Activated CD4-positive, alpha-beta T cell treated with anti-CD3 and anti-CD28 coated beads for 48 hours (primary cell): ENCODE measurements at regions not wholly inside any gene's neighbourhood (a gene's known extent, or its start where the extent isn't known, plus 50 kb on each side); places are given as distances from the start of the nearest gene placed in this dataset.
"Not testable (repeated sequence)": the region's sequence is repeated elsewhere in the genome, so short reads cannot be mapped to it uniquely, and the experiment has no call there.

Experiments used
- DNase-seq: peaks from one replicate; pipeline ENCODE4 v3.0.0-alpha.2; 2020

DNA sequence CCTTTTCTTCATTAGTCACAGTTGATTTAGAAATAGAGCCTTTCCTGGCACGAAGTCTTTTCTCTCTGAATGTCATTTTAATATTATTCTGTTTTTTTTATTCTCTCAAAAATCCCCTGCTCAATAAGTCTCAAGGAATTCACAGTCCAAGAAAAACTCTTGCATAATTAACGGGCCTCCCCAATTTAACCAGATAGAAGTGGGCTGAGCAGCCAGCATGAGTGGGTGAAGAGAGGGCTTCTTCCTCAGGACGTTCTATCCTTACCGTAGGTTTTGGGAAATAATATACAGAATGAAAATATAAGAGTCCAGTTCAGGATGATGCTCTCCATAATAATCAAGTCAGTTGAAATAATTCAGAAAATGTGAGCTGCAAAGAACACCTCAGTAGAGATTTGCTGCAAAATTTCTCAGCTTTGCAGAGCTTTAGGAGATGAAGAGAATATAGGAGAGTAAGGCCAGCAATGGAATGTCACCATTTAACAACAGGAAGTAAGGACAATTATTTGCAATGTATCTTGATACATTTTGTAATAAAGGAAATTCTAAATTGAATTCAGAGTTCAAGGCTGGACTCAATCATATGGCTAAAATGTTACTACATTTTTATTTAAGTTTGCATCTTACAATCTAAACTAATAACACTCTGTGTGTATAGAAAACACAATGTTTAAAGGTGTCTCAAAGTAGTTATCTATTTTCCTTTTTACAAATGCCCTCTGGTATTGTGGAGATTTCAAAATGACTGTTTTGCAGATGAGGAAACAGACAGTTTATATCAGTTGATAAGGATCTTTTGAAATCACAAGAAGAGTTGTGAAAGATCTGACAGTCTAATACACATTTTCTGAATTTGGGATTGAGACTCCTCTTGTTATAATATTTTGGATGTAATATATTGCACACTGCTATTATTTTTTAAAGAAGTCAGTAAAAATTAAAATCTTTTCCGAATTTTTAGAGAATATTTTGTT, 1724.1 kb upstream of the SEL1L start:
- no peak for DNase-seq

DNA sequence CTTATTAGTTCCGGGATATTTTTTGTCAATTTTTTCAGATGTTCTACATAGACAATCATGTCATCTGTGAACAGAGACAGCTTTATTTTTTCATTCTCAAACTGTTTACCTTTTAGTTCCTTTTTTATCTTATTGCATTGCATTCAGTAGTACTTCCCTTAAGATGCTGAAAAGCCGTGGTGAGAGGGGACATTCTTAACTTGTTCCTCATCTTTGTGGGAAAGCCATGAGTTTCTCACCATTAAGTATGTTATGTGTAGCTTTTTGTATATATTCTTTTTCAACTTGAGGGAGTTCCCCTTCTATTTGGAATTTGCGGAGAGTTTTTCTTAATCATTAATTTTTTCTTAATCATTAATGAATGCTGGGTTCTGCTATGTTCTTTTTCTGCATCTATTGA, 1727.1 kb upstream of the SEL1L start:
- no peak for DNase-seq

DNA sequence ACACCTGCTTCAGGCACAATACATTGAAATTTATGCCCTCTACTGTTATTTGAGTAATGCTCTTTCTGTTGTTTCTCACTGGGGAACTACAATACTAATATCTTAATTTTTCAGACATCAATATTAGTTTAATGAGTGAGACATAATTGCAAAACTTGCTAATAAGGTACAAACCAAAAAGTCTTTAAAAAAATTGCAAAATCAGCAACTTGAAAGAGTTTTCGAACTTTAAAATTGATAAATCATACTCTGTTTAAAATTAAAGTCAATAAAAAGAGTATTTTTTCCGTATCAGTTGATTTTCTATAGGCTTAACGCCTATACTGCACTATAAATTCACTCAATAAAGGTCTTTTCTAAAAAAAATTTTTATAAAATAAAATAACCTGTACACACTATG, 1735.9 kb upstream of the SEL1L start:
- DNase-seq, result no peak

DNA sequence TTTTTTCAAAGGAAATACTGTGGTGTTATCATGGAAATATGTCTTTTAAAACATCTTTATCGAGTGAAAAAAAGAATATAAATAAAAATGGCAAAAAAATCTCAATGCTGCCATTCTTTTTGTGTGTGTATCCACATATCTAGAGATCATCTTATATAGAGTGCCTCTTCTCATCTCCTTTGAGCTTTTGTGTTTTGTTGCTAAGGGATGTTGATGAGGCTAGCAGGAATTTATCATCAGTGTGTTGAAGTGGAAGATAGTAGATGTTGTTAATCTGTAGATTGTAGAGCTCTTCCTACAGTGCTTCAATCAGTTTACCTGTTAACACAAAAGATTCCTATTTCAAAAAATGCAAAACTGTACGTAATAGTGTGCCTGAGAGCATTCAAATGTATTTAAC, 1738.0 kb upstream of the SEL1L start:
- DNase-seq, result no peak

DNA sequence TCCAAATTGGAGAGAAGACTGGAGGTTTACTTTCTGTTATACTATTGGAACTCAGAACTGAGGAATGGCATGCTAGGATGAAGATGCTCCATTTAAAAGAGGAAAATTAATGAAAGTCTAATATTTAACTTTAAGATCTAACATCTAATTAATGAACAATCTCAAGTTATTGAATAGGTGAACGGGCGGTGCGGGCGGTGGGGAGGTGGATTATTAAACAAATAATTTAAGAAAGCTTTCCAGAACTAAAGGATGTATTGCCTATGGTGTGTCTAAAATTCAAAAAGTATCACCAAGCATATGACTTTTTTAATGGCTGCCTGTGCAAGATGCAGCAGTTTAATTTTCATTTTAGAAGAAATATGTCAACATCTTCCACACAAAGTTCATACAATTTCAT, 1747.1 kb upstream of the SEL1L start:
- no peak for DNase-seq

DNA sequence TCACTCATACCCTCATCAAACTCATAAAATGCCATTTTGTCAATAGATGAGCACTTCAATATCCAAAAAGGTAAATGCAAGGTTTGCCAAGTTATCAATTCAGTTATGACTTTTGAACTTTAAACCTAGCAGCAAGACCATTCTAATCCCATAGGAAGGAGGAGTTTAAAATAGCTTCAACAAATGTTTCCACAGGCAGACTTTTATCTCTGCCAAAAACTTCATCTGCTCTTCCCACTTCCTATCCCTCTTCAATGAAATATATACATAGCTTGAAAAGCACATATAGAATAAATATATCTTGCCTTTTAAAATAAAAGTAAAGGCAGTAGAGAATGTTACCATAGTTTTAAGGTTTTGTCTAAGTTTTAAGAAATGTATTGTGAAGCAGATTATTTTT, 1749.1 kb upstream of the SEL1L start:
- no peak for DNase-seq

DNA sequence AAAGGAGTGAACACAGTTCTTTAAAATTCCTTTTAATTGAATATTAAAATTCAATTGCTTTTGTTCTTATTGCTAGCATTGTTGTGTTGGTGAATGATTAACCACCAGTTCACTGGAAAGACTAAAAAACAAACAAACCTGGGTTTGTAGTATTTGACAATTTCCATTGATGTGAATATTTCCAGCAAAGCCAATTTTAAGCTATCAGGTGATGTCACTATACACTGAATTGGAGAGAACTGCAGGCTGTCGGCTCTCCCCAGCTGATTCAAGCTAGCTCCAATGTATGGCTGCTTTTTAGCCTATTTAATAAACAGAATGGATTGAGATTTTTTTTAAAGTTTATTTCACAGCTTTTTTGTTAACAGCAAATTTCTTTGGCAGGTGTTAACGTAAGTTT, 1753.6 kb upstream of the SEL1L start:
- no peak for DNase-seq

DNA sequence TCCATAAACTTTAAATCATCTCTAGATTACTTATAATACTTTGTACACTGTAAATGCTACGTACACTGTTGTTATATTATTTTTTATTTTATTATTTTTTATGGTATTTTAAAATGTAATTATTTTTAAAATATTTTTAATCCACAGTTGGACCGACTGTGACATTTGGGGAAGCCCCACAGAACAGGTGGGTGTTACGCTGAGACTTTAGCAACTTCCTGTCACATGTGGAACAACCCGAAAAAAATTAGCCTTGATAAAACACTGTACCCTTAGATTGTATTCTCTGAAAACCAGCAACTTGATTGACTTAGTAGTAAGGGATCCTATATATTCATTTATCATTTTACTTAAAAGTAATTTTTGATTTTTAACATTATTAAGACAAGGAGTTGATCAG, 1755.7 kb upstream of the SEL1L start:
- no peak for DNase-seq

DNA sequence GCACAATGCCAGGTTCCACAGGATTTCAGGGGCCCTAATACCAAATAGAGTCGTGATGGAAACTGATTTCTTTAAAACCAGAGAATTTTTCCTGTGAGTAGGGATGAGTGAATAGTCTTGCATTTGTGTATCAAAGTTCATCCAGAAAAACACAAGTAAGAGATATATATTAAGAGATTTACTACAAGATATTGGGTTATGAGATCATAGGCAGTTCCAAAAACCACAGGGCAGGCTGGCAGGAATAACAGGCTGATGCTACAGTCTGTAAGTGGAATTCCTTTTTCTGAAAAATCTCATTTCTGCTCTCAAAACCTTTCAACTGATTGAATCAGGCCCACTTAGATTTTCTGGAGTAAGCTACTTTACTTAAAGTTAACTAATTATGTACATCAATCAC, 1756.2 kb upstream of the SEL1L start:
- DNase-seq, result no peak

DNA sequence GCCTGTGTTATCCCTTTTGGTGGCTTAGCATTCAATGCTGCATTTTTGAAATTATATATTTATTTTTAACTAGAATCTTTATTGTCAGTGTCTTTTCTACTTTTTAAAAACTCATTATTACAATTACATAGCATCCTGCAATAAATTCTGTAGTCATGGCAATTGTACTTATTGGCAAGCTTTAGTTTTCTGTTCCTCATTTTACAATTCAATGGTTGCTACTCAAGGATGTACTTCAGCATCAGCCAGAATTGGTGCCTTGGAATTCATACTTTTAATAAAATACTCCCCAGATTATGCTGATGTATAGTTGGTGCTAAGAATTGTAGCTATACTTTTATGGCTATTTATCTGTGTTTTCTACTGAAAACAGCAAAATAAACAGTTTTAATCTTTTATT, 1756.8 kb upstream of the SEL1L start:
- no peak for DNase-seq

DNA sequence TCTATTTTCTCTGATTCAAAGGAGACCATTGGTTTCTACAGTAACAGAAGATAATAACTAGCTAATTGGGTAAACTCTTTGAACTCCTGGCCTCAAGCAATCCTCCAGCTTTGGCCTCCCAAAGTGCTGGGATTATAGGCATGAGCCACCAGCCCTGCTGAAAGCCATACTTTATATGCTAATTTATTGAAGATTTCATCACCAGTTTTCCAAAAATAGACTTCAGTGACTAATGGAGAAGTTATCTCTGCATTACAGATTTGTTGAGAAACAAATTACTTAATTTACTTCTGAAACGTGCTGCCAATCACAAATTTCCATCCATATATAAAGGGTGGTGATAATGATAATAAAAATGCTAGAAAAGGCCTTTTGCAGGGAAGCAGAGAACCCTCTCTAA, 1758.1 kb upstream of the SEL1L start:
- no peak for DNase-seq

DNA sequence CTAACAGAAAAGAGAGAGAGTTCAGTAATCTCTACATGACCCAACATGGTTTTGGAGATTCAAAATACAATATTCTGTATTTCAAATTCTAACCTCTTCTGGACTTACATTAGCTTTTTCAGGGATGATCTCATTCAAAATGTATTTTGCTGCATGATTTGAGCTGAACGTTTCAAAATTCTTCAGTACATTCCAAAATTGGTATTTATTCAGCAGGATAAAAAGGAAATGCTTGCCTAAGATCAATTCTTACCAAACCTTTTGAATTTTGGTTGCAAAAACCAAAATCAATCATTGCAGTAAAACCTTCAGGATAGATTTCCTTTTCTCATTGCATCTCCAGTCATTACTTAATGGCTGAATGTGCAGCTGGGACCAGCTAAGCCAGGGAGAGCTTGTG, 1761.3 kb upstream of the SEL1L start:
- no peak for DNase-seq

DNA sequence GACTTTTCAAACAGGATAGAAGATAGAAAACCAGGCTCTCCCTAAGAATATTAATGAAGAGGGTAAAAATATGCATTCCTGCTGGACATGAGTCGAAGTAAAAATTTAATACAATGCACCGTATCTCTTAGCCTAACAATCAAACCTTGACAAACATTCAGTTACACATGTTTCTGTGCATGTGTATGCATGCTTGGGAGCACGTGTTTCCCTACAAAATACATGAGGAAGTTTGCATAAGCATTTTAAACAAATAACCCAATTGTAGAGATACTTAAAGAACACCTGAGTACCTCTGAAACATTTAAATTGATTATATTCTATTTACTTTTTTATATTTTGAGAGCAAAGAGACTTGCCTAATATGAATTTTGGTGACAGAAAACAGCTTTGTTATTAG, 1763.7 kb upstream of the SEL1L start:
- no peak for DNase-seq

DNA sequence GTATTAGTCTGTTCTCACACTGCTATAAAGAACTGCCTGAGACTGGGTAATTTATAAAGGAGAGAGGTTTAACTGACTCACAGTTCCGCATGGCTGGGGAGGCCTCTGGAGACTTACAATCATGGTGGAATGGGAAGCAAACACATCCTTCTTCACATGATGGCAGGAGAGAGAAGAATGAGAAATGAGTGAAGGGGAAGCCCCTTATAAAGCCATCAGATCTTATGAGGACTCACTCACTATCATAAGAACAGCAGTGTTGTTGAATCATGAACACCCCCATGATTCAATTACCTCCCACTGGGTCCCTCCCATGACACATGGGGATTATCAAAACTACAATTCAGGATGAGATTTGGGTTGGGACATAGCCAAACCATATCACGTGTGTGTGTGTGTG, 1764.4 kb upstream of the SEL1L start:
- not testable (repeated sequence) for DNase-seq

DNA sequence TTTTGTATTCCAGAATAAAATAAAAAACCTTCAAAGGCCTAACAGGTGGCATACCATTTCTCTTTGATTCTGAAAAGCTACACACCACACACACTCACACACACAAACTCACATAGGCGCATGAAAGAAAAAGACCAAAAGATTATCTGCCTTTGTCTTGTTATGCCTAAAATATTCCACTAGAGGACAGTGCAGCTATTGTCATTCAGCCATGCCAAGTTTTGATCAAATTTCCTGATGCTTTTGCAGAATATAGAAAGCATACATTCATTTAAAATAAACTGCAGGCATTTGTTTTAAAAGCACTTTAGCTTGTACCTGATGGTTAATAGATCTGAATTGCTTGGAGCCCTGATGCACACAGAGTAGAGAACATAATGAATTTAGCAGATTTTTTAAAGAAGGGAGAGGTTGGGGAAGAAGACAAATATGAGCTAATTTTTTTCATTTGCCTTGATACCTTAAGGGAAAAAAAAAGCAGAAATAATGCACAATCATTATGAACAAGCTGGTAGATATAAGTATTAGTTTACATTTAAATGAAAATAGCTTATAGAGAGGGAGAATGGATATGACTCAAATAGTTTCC, 1766.9 kb upstream of the SEL1L start:
- DNase-seq, result no peak

DNA sequence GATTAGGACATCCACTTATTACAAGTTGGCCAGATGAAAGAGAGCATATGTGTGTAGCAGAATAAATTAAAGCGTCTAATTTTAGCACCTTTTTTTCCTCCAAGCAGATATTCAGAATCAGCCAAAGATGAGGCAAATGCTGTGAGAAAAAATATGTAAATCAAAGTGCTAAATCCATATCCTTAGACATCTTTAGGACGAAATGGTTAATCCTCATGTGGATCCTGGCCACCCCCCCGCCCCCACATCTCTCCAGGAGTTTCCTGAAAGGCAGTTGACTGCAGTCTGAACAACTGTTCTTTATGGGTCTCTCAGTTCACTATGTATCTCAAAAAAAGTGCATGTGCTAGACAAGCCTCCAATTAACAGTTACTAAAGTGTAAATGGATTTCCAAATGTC, 1768.1 kb upstream of the SEL1L start:
- DNase-seq, result no peak

DNA sequence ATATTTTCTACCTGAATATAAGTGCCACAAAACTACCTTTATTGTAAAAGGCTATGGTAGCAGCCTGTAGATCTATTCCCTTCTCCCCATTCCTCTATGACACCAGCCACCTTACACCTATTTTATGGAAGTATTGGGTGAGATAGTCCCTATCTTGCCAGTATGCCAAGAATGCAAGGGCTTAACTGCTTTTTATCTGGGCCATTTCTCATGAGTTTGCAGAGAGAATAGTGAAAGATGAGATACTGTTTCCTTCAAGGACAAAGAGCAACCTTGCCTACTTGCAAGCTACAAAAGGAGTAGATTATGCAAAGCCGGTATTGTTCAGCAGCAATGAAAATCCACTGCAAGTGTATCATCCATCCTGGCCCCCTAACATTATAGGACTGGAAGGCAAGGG, 1775.6 kb upstream of the SEL1L start:
- no peak for DNase-seq

DNA sequence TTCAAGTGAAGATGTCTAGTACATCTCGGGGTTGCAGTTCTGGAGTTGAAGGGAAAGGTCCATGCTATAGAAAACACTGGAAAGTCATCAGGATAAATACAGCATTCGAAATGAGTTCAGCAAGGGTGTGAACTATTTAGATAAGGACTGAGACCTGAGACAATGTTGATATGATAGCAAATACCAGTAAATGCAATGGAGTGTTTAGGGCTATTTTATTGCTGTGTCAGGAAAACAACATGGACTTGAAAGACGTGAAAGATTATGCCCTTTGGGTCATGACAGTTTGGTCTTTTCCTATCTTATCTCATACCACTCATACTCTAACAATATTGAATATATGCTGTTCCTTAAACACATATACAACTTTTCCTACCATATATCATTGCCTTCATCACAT, 1776.2 kb upstream of the SEL1L start:
- DNase-seq, result no peak

DNA sequence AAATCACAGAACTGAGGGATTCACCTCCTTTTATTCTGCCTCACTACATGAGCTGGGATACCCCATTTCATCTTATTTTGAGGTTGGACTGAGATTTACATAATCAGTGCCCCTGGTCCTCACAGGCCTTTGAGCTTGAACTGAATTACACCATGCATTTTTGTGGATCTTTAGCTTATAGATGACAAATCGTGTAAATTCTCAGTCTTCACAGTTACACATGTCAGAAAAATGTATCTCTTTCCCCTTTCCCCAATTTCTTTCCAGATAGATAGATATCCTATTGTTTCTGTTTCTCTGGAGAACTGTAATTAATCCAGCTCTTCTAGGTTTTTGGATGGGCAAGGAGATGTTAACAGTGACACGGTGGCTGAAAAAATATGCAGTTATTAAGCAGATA, 1778.9 kb upstream of the SEL1L start:
- DNase-seq, result no peak

DNA sequence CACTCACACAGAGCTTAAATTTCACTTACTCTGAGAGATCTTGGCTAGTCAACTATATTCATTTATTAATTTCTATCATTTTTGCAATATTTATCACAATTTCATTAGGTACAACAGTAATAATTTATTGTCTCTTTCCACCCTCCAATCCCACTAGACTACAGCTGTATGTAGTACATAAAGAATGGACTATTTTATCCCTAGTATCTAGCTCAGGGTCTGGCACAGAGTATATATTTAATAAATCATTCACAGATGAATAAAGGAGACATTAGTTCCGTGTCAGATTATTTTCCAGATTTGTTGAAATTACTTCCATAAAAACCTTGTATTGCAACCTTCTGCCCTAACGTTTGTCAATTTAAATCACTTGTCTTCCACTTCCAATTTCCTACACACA, 1781.1 kb upstream of the SEL1L start:
- DNase-seq, result no peak

DNA sequence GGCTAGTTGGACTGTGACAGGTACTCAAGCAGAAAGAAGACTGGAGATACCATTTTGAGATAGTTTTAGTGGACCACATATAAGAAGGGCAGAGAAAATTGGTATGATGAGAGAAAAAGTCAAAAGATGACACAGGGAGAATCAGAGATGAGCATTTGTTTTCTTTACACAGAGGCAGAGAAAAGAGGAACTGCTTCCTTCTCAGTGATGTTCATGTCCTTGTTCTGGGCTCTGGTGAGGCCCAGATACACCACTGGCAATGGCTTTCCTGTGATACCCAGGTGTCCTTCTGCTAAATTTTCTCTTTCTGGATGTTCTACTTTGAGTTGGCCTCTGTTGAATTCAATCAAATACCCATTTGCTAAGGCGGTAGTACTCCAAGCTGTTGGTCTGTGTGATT, 1782.7 kb upstream of the SEL1L start:
- DNase-seq, result no peak

DNA sequence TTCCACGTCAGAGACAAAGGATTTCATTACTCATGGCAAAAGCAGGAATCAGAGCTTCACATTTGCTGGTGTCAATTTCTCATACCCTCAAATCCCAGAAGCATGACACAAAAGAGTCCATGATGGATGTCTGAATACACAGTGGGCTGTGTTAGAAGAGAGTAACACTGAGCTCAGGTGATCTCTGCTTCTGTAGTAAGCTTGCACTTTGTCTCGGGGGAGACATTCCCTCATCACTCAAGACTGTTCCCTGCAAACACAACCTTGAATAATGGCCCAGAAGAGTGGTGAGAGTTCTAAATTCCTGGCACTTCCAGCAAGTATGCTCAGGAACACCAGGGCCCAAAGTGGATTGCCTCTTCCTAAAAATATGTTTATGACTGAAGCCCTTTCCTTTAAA, 1787.2 kb upstream of the SEL1L start:
- DNase-seq, result no peak

DNA sequence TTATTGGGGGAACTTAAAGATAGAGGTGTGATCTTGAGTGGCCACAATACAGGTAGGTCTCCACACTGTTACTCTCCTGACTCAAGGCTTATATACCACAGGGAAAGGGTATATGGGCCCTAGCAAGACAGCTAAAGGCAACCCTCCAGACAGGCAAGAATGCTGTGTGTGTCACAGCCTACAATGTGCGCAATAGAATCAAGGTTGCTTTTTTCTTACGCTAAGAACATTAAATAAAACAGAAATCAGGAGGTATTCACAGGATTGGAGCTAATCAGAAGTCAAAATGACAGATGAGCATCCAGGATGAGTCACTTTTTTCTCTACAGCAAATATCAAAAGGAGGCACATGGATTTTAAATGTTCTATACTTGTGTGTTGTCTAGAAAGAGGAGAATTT, 1797.9 kb upstream of the SEL1L start:
- DNase-seq, result no peak

DNA sequence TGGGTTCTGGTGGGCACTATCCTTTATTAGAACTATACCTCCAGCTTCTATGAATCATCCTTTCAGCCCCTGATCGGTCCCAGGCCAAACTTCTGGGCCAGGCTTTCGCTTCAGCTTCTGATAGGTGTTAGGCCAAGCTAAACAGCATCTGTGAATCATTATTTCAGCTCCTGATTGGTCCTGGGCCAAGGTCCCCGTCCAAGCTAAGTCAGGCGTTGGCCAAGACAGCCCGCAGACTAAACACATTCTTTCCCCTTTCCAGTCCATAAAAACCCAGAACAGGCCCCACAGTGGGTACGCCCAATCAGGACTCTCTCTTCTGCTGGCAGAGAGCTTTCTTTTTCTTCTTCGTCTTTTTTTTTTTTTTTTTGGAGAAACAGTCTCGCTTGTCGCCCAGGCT, 1808.9 kb upstream of the SEL1L start:
- DNase-seq, result no peak

DNA sequence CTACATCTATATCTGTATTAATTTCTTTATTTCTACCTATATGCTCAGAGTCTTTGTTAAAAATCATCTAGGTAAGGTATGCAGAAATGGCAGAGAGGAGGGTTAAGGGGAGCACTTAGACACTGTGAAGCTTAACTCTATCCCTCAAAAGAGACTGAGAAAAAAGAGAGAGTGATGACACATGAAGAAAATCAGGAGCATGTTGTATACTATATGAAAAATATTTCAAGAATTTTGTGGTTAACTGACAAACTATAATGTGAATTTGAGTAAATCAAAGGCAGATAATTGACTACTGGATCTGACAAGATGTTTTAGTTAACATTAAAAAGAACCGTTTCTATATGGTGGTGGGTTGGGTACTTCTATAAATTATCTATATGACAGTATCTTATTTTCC, 1814.2 kb upstream of the SEL1L start:
- no peak for DNase-seq
